ENCODE measurements at regions not wholly inside any gene's neighbourhood (a gene's known extent, or its start where the extent isn't known, plus 50 kb on each side); places are given as distances from the start of the nearest gene placed in this dataset.

DNA sequence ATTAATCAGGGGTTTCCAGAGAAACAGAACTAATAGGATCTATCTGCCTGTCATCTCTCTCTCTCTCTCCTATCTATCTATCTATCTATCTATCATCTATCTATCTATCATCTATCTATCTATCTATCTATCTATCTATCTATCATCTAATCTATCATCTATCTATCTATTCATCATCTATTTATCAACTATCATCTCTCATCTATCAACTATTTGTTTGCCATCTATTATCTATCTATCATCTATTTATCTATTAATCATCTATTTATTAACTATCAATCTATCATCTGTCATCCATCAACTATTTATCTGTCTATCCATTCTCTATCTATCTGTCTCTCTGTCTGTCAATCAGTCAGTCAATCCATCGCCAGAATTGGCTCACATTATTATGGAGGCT is 70.0 kb upstream of the MRPS6 start:
- no peak for DNase-seq (ENCODE audit: low spot score in 2 of 2, unreplicated experiment in 2 of 2)
- Mint-ChIP-seq H3K9me3 (peaks cover 9% of the 10 kb centered on the region), H3K27me3 (ENCODE audit: low read depth) (no peaks in the 10 kb centered on the region), H3K4me3 (no peak overlapping the region), H3K27ac (no peak overlapping the region), H3K4me1 (no peaks in the 10 kb centered on the region), H3K36me3 (no peaks in the 10 kb centered on the region)
- TF ChIP-seq, protein P1, sequence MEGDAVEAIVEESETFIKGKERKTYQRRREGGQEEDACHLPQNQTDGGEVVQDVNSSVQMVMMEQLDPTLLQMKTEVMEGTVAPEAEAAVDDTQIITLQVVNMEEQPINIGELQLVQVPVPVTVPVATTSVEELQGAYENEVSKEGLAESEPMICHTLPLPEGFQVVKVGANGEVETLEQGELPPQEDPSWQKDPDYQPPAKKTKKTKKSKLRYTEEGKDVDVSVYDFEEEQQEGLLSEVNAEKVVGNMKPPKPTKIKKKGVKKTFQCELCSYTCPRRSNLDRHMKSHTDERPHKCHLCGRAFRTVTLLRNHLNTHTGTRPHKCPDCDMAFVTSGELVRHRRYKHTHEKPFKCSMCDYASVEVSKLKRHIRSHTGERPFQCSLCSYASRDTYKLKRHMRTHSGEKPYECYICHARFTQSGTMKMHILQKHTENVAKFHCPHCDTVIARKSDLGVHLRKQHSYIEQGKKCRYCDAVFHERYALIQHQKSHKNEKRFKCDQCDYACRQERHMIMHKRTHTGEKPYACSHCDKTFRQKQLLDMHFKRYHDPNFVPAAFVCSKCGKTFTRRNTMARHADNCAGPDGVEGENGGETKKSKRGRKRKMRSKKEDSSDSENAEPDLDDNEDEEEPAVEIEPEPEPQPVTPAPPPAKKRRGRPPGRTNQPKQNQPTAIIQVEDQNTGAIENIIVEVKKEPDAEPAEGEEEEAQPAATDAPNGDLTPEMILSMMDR (IDR thresholded peaks at IDR 0.05; ENCODE audit: unreplicated experiment): no peak

DNA sequence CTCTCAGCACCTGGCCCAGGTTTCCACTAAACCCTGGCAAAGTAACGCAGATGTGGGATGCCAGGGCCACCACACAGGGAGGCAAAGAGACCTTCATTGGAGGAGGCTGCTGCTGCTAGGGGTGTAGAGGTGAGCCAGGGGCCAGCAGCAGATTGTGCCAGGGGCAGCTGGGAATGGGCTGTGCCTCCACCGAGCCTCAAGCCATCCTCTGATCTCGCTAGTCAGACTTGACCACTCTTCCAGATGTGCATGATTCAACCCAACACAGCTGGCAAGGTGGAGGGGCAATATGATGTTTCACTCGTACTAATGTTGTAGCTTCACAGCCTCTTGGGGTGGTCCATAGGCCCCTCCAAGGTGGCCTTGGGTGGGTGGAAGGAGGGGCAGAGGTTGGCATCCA is 73.0 kb upstream of the MRPS6 start:
- Mint-ChIP-seq H3K27ac (no peak overlapping the region), H3K9me3 (peaks cover 21% of the 10 kb centered on the region), H3K4me1 (no peaks in the 10 kb centered on the region), H3K4me3 (no peak overlapping the region), H3K36me3 (peaks cover 3% of the 10 kb centered on the region), H3K27me3 (ENCODE audit: low read depth) (no peaks in the 10 kb centered on the region)
- DNase-seq (ENCODE audit: low spot score in 2 of 2, unreplicated experiment in 2 of 2): no peak
- TF ChIP-seq, protein P1 (IDR thresholded peaks at IDR 0.05; ENCODE audit: unreplicated experiment): no peak

DNA sequence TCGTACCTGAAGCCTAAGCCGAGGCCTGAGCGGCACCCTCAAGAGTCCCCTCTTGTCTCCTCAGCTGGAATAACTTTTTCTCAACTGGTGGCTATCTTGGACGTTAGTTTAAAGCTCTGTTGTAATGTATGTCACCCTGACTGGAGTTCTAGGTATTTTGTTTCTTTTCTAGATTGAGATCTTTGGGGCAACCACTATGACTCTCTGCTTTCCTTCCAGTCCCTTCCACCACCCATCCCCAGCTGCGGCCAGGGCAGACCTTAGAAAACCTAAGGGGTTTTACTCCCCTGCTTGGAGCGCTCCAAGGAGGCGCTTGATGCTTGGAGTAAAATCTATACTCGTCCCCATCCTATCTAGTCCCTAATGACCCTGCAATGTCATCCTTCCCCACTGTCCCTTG is 74.6 kb upstream of the MRPS6 start:
- peaks cover 22% of the 10 kb centered on the region for H3K9me3 Mint-ChIP-seq
- peaks cover 2% of the 10 kb centered on the region for H3K4me1 Mint-ChIP-seq
- TF ChIP-seq, protein P1 (IDR thresholded peaks at IDR 0.05; ENCODE audit: unreplicated experiment): no peak
- no peak for DNase-seq (ENCODE audit: low spot score in 2 of 2, unreplicated experiment in 2 of 2)
- H3K27ac Mint-ChIP-seq: no peak overlapping the region
- H3K4me3 Mint-ChIP-seq: no peak overlapping the region
- no peaks in the 10 kb centered on the region for H3K27me3 Mint-ChIP-seq (ENCODE audit: low read depth)
- H3K36me3 Mint-ChIP-seq: peaks cover 3% of the 10 kb centered on the region

DNA sequence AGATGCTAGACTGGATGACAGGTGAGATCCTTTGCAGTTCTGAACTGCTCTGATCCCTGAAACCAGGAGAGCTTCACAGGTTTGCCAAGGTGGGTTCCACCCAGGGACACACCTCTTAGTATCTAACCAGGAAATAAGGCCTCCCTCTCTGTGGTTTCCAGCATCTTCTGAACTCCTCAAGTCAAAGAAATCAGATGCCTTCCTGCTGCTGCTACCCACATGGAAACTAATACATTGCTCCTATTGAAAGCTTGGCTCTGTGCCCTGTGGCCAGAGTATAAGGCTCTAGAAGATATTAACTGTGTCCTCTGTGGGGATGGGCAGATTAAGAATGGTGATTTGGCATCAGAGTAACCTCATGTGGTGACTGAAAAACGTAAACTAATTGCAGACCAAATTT is 75.0 kb upstream of the MRPS6 start:
- no peak for DNase-seq (ENCODE audit: low spot score in 2 of 2, unreplicated experiment in 2 of 2)
- peaks cover 6% of the 10 kb centered on the region for H3K4me1 Mint-ChIP-seq
- H3K27me3 Mint-ChIP-seq (ENCODE audit: low read depth): no peaks in the 10 kb centered on the region
- H3K9me3 Mint-ChIP-seq: peaks cover 17% of the 10 kb centered on the region
- TF ChIP-seq, protein P1 (IDR thresholded peaks at IDR 0.05; ENCODE audit: unreplicated experiment): no peak
- no peak overlapping the region for H3K27ac Mint-ChIP-seq
- H3K4me3 Mint-ChIP-seq: no peak overlapping the region
- peaks cover 3% of the 10 kb centered on the region for H3K36me3 Mint-ChIP-seq

DNA sequence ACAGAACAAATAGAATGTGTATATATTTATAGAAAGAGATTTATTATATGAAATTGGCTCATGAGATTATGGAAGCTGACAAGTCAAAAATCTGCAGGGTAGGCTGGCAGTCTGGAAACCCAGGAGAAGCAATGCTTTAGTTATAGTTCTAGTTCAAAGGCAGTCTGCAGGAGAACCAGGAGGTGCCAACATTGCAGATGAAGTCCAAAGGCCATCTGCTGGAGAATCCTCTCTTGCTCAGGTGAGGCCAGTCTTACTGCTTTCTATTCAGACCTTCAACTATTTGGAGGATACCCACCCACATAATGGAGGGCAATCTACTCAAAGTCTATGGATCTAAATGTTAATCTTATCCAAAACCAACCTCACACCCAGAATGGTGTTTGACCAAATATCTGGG is 75.9 kb upstream of the MRPS6 start:
- Mint-ChIP-seq H3K4me1 (peaks cover 6% of the 10 kb centered on the region), H3K9me3 (peaks cover 17% of the 10 kb centered on the region), H3K27ac (no peak overlapping the region), H3K27me3 (ENCODE audit: low read depth) (no peaks in the 10 kb centered on the region), H3K36me3 (peaks cover 3% of the 10 kb centered on the region), H3K4me3 (no peak overlapping the region)
- TF ChIP-seq, protein P1 (IDR thresholded peaks at IDR 0.05; ENCODE audit: unreplicated experiment): no peak
- no peak for DNase-seq (ENCODE audit: low spot score in 2 of 2, unreplicated experiment in 2 of 2)

DNA sequence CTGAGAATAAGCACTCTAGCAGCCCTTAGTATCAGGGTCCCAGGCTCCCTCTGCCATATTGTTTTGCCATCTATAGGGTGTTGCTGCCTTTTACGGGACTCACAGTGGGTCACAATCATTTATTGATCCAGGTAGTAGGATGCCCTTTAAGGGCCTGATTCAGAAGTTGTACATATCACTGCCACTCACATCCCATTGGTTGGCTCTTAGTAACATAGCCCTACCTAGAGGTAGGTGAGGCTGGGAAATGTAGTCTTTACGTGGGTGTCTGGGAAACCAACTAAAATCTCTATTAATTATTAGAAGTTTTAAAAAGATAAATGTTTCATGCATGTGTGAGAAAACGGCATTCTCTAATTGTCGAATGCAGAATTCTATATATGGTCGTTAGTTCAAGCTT is 78.8 kb upstream of the ATP5PO start:
- TF ChIP-seq, protein P1 (IDR thresholded peaks at IDR 0.05; ENCODE audit: unreplicated experiment): no peak
- Mint-ChIP-seq H3K9me3 (peaks cover 20% of the 10 kb centered on the region), H3K27ac (no peak overlapping the region), H3K36me3 (peaks cover 3% of the 10 kb centered on the region), H3K27me3 (ENCODE audit: low read depth) (no peaks in the 10 kb centered on the region), H3K4me3 (no peak overlapping the region), H3K4me1 (peaks cover 8% of the 10 kb centered on the region)
- DNase-seq (ENCODE audit: low spot score in 2 of 2, unreplicated experiment in 2 of 2): no peak

Data from mesothelial cell of epicardium (in vitro differentiated cells).